ENCODE measurements at regions not wholly inside any gene's neighbourhood (a gene's known extent, or its start where the extent isn't known, plus 50 kb on each side); places are given as distances from the start of the nearest gene placed in this dataset.

DNA sequence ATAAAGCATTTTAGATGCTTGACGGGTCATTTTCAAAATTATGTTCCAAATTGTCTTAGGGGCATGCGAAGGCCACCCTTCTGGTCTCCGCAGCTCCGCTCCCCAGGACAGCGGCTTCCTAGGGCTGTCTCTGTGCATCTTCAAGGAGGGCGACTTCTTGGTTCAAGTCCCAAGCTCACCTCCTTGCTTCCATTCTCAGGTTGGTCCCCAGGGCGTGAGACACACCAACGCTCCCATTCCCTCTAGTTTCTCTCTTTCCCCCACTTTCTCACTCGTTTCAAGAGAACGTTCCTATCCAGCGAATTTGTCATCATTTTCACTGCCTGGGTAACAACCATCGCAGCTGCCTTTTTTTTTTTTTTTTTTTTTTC lies 109.4 kb upstream of the CCND2 start:
- TF ChIP-seq ZNF70 (CRISPR knock-in tag; IDR thresholded peaks at IDR 0.05) (no peak), ZC3H10 (CRISPR knock-in tag; IDR thresholded peaks at IDR 0.05) (no peak), SNAI2 (CRISPR knock-in tag; IDR thresholded peaks at IDR 0.05) (no peak), ESRRG (CRISPR knock-in tag; IDR thresholded peaks at IDR 0.05) (no peak)
- TF ChIP-seq, protein P1, sequence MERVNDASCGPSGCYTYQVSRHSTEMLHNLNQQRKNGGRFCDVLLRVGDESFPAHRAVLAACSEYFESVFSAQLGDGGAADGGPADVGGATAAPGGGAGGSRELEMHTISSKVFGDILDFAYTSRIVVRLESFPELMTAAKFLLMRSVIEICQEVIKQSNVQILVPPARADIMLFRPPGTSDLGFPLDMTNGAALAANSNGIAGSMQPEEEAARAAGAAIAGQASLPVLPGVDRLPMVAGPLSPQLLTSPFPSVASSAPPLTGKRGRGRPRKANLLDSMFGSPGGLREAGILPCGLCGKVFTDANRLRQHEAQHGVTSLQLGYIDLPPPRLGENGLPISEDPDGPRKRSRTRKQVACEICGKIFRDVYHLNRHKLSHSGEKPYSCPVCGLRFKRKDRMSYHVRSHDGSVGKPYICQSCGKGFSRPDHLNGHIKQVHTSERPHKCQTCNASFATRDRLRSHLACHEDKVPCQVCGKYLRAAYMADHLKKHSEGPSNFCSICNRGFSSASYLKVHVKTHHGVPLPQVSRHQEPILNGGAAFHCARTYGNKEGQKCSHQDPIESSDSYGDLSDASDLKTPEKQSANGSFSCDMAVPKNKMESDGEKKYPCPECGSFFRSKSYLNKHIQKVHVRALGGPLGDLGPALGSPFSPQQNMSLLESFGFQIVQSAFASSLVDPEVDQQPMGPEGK (CRISPR knock-in tag; IDR thresholded peaks at IDR 0.05; ENCODE audit: borderline replicate concordance): no peak
